Liver (tissue), 8 donors: ENCODE measurements at regions not wholly inside any gene's neighbourhood (a gene's known extent, or its start where the extent isn't known, plus 50 kb on each side); places are given as distances from the start of the nearest gene placed in this dataset.

Source experiments
- DNase-seq: peaks from one replicate; pipeline ENCODE4 v3.0.0-alpha.2; 2017; ENCODE audit warnings: low spot score
- H3K27ac ChIP-seq, 2 donors: one replicate each; pipeline ENCODE4 v1.7.0; 2013; ENCODE audit warnings: inconsistent platforms in 2 of 2, low read length in 2 of 2, control low read depth in 1 of 2, low read depth in 1 of 2, mild to moderate bottlenecking in 1 of 2
- H3K27me3 ChIP-seq, 4 donors: one replicate each; pipeline versions ENCODE4 v1.6.1 to v1.7.0; 2013; ENCODE audit warnings: low read length in 3 of 4, inconsistent platforms in 1 of 4, mild to moderate bottlenecking in 1 of 4, moderate library complexity in 1 of 4; ENCODE audit not compliant: control insufficient read depth in 4 of 4, insufficient read depth in 4 of 4
- H3K36me3 ChIP-seq, 4 donors: one replicate each; pipeline versions ENCODE4 v1.6.1 to v1.7.0; 2013; ENCODE audit warnings: low read length in 3 of 4, mild to moderate bottlenecking in 3 of 4, low read depth in 1 of 4, moderate library complexity in 1 of 4; ENCODE audit not compliant: control insufficient read depth in 4 of 4, insufficient read depth in 3 of 4
- H3K4me1 ChIP-seq, 4 donors: one replicate each; pipeline versions ENCODE4 v1.6.1 to v1.7.0; 2013; ENCODE audit warnings: low read length in 3 of 4, mild to moderate bottlenecking in 3 of 4, moderate library complexity in 1 of 4; ENCODE audit not compliant: control insufficient read depth in 4 of 4, insufficient read depth in 4 of 4
- H3K4me3 ChIP-seq, 3 donors: one replicate each; pipeline versions ENCODE4 v1.6.1 to v1.7.0; 2013; ENCODE audit warnings: low read length in 3 of 3, control low read depth in 1 of 3, low read depth in 1 of 3, mild to moderate bottlenecking in 1 of 3
- H3K9ac ChIP-seq, 2 donors: one replicate each; pipeline ENCODE4 v1.7.0; 2013; ENCODE audit warnings: low read length in 2 of 2, mild to moderate bottlenecking in 2 of 2, moderate library complexity in 2 of 2, control low read depth in 1 of 2, low read depth in 1 of 2
- H3K9me3 ChIP-seq, 4 donors: one replicate each; pipeline versions ENCODE4 v1.6.1 to v1.7.0; 2013; ENCODE audit warnings: low read length in 3 of 4; ENCODE audit not compliant: control insufficient read depth in 4 of 4
- ATF3 ChIP-seq: IDR thresholded peaks from 2 replicates; pipeline ENCODE4 v1.6.1; 2016; ENCODE audit warnings: antibody characterized with exemption
- CTCF ChIP-seq: fragments of 150-350 bp; IDR thresholded peaks from 2 replicates; pipeline ENCODE4 v1.5.1; 2017; ENCODE audit warnings: improper control_type of control experiment, low read depth, low read length; ENCODE audit not compliant: missing input control
- EGR1 ChIP-seq, 2 donors: IDR thresholded peaks; 2 replicates each; pipeline ENCODE4 v1.6.1; 2016 to 2018; ENCODE audit warnings: antibody characterized with exemption in 2 of 2, low read depth in 2 of 2
- FOXA2 ChIP-seq: IDR thresholded peaks from 2 replicates; pipeline ENCODE4 v1.6.1; 2016; ENCODE audit warnings: antibody characterized with exemption
- HNF4A ChIP-seq, 2 donors: conservative IDR thresholded peaks; 2 replicates each; pipeline ENCODE4 v1.6.1; 2016; ENCODE audit warnings: antibody characterized with exemption in 2 of 2, mild to moderate bottlenecking in 2 of 2
- HNF4G ChIP-seq: IDR thresholded peaks from 2 replicates; pipeline ENCODE4 v1.6.1; 2016; ENCODE audit warnings: antibody characterized with exemption
- JUND ChIP-seq, 2 donors: IDR thresholded peaks; 2 replicates each; pipeline ENCODE4 v1.6.1; 2016; ENCODE audit warnings: antibody characterized with exemption in 2 of 2
- MAX ChIP-seq: IDR thresholded peaks from 2 replicates; pipeline ENCODE4 v1.6.1; 2016; ENCODE audit warnings: antibody characterized with exemption
- NR2F2 ChIP-seq: IDR thresholded peaks from 2 replicates; pipeline ENCODE4 v1.6.1; 2016; ENCODE audit warnings: antibody characterized with exemption
- RAD21 ChIP-seq, 2 donors: IDR thresholded peaks; 2 replicates each; pipeline ENCODE4 v1.6.1; 2016; ENCODE audit warnings: antibody characterized with exemption in 2 of 2, mild to moderate bottlenecking in 2 of 2
- REST ChIP-seq: IDR thresholded peaks from 2 replicates; pipeline ENCODE4 v1.6.1; 2016; ENCODE audit warnings: antibody characterized with exemption, mild to moderate bottlenecking
- RXRA ChIP-seq, 2 donors: IDR thresholded peaks; 2 replicates each; pipeline ENCODE4 v1.6.1; 2017 to 2018; ENCODE audit warnings: antibody characterized with exemption in 2 of 2, mild to moderate bottlenecking in 1 of 2
- TAF1 ChIP-seq: conservative IDR thresholded peaks from 2 replicates; pipeline ENCODE4 v1.6.1; 2016; ENCODE audit warnings: antibody characterized with exemption, mild to moderate bottlenecking
- YY1 ChIP-seq: IDR thresholded peaks from 2 replicates; pipeline ENCODE4 v1.6.1; 2016; ENCODE audit warnings: antibody characterized with exemption, mild to moderate bottlenecking
- ZBTB33 ChIP-seq: IDR thresholded peaks from 2 replicates; pipeline ENCODE4 v1.6.1; 2016; ENCODE audit warnings: antibody characterized with exemption
- WGBS: extraction: QIAGEN DNeasy Blood & Tissue Kit; methylation state at CpG from one replicate; pipeline ENCODE4 v1.1.7; 2013; 5-methylcytosine and 5-hydroxymethylcytosine counted together
- donor health status: healthy.
- donor health status: healthy.
- donor health status: healthy.
- donor health status: healthy.
- donor health status: healthy.

- Histone ChIP-seq H3K4me3 (no peak overlapping the region), H3K36me3 (no peaks in the 10 kb centered on the region), H3K27me3 (no peaks in the 10 kb centered on the region), H3K9me3 (no peaks in the 10 kb centered on the region), H3K9ac (no peak overlapping the region), H3K4me1 (no peaks in the 10 kb centered on the region), H3K27ac (no peak overlapping the region)
- 78% methylated on average over 2 of the region's 2 CpGs for WGBS
- TF ChIP-seq FOXA2: no peak
- DNase-seq: no peak
Measured at GRCh38 chr17:59492091-59492451, 73.3 kb upstream of the DHX40 start.

- no peak overlapping the region for H3K27ac ChIP-seq
- no peaks in the 10 kb centered on the region for H3K9me3 ChIP-seq
- no peak for DNase-seq
- TF ChIP-seq RXRA (IDR thresholded peaks at IDR 0.05) (no peak), ZBTB33 (no peak), REST (no peak), NR2F2 (no peak), MAX (no peak), RAD21 (IDR thresholded peaks at IDR 0.05) (no peak)
- H3K27me3 ChIP-seq: no peaks in the 10 kb centered on the region
- no peaks in the 10 kb centered on the region for H3K36me3 ChIP-seq
- H3K9ac ChIP-seq: no peak overlapping the region
- H3K4me3 ChIP-seq: no peak overlapping the region
- H3K4me1 ChIP-seq: no peaks in the 10 kb centered on the region
- WGBS: 95% methylated on average over 3 of the region's 3 CpGs
Measured at GRCh38 chr17:59493867-59494266, 71.5 kb upstream of the DHX40 start.

- Histone ChIP-seq H3K4me1 (no peaks in the 10 kb centered on the region), H3K27ac (no peak overlapping the region), H3K36me3 (no peaks in the 10 kb centered on the region), H3K9ac (no peak overlapping the region), H3K4me3 (no peak overlapping the region), H3K9me3 (no peaks in the 10 kb centered on the region), H3K27me3 (no peaks in the 10 kb centered on the region)
- no peak for DNase-seq
- WGBS: 85% methylated on average over 12 of the region's 12 CpGs
- TF ChIP-seq HNF4G: no peak
- TF ChIP-seq MAX: no peak
- TF ChIP-seq EGR1 (IDR thresholded peaks at IDR 0.05; ENCODE audit: low read depth in 2 of 2): no peak
- TF ChIP-seq ATF3: no peak
- TF ChIP-seq TAF1: no peak
- no peak for TF ChIP-seq CTCF
- TF ChIP-seq REST: no peak
- TF ChIP-seq NR2F2: no peak
- TF ChIP-seq RXRA (IDR thresholded peaks at IDR 0.05): no peak
- TF ChIP-seq FOXA2: no peak
- no peak for TF ChIP-seq JUND (IDR thresholded peaks at IDR 0.05)
- TF ChIP-seq YY1: no peak
- TF ChIP-seq HNF4A (conservative IDR thresholded peaks at IDR 0.05): no peak
Measured at GRCh38 chr17:59494757-59495368, 70.5 kb upstream of the DHX40 start.
